Mesendoderm (in vitro differentiated cells): ENCODE measurements at regions not wholly inside any gene's neighbourhood (a gene's known extent, or its start where the extent isn't known, plus 50 kb on each side); places are given as distances from the start of the nearest gene placed in this dataset.
A peak's percentile ranks its signal among the peaks of the same experiment; 100 is the strongest.

Source experiments
- DNase-seq: peaks from one replicate; pipeline ENCODE4 v3.0.0; 2013
- H2AK5ac ChIP-seq: 2 replicates; pipeline ENCODE4 v1.6.1; 2013; ENCODE audit warnings: low read length, inconsistent platforms
- H2BK120ac ChIP-seq: 2 replicates; pipeline ENCODE4 v1.6.1; 2013; ENCODE audit warnings: low read depth, mild to moderate bottlenecking, low read length, moderate library complexity, mixed read lengths
- H2BK15ac ChIP-seq: replicated peaks from 2 replicates; pipeline ENCODE4 v1.6.1; 2013; ENCODE audit warnings: low read depth, mild to moderate bottlenecking, moderate library complexity
- H2BK5ac ChIP-seq: 2 replicates; pipeline ENCODE4 v1.6.1; 2013; ENCODE audit warnings: low read length, inconsistent platforms
- H3K18ac ChIP-seq: 2 replicates; pipeline ENCODE4 v1.6.1; 2013; ENCODE audit warnings: mild to moderate bottlenecking, low read length, mixed read lengths
- H3K23ac ChIP-seq: one replicate; pipeline ENCODE4 v1.6.1; 2013; ENCODE audit warnings: low read length
- H3K27ac ChIP-seq: 2 replicates; pipeline ENCODE4 v1.5.1; 2013; ENCODE audit warnings: low read depth, mild to moderate bottlenecking, inconsistent platforms, low read length, moderate library complexity
- H3K27me3 ChIP-seq: 2 replicates; pipeline ENCODE4 v1.6.1; 2013; ENCODE audit warnings: low read length, control low read depth, mild to moderate bottlenecking, inconsistent platforms; ENCODE audit not compliant: insufficient read depth, poor library complexity
- H3K36me3 ChIP-seq: 2 replicates; pipeline ENCODE4 v1.6.1; 2013; ENCODE audit warnings: low read length, inconsistent platforms; ENCODE audit not compliant: control insufficient read depth, insufficient read depth
- H3K4ac ChIP-seq: one replicate; pipeline ENCODE4 v1.6.1; 2013; ENCODE audit warnings: low read depth, mild to moderate bottlenecking, low read length, moderate library complexity
- H3K4me1 ChIP-seq: 2 replicates; pipeline ENCODE4 v1.6.1; 2013; ENCODE audit warnings: low read depth, low read length, inconsistent platforms; ENCODE audit not compliant: control insufficient read depth
- H3K4me2 ChIP-seq: 2 replicates; pipeline ENCODE4 v1.6.1; 2013; ENCODE audit warnings: low read length
- H3K4me3 ChIP-seq: 2 replicates; pipeline ENCODE4 v1.5.1; 2013; ENCODE audit warnings: mild to moderate bottlenecking, low read length
- H3K56ac ChIP-seq: one replicate; pipeline ENCODE4 v1.6.1; 2013; ENCODE audit warnings: low read length
- H3K79me1 ChIP-seq: 2 replicates; pipeline ENCODE4 v1.6.1; 2013; ENCODE audit warnings: low read length, inconsistent platforms
- H3K79me2 ChIP-seq: 2 replicates; pipeline ENCODE4 v1.6.1; 2013; ENCODE audit warnings: mild to moderate bottlenecking, low read length; ENCODE audit not compliant: control insufficient read depth, insufficient read depth
- H3K9ac ChIP-seq: 2 replicates; pipeline ENCODE4 v1.6.1; 2013; ENCODE audit warnings: low read length, inconsistent platforms
- H4K5ac ChIP-seq: one replicate; pipeline ENCODE4 v1.6.1; 2013; ENCODE audit warnings: low read length
- H4K8ac ChIP-seq: one replicate; pipeline ENCODE4 v1.6.1; 2013; ENCODE audit warnings: low read depth, mild to moderate bottlenecking, control low read depth, low read length, moderate library complexity
- WGBS: extraction: QIAGEN DNeasy Blood & Tissue Kit; methylation state at CpG from one replicate; pipeline ENCODE4 v1.1.7; 2013; ENCODE audit warnings: low lambda C conversion rate, missing lambda C conversion rate; ENCODE audit not compliant: insufficient coverage; ENCODE audit errors: extremely low coverage; 5-methylcytosine and 5-hydroxymethylcytosine counted together

DNA sequence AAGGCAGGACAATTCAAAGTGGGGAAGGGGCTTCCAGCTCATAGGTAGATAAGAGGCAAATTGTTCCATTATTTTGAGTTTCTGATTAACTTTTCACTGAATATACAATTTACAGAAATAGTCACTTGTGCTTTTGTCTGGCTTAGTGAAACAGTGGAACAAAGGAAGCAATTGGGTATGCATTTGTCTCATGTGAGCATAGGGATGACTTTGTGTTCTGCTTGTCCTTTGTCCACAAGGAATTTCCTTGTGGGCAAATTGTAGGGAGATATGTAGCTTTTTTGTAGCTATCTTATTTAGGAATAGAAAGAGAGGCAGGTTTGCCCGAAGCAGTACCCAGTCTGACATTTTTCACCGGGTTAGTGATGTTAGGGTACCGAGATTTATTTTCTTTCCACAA, 1224.8 kb downstream of the SLITRK1 start:
- Histone ChIP-seq H3K9ac (no peak overlapping the region), H3K18ac (no peak overlapping the region), H3K56ac (no peak overlapping the region), H3K79me2 (no peaks in the 10 kb centered on the region), H3K36me3 (no peaks in the 10 kb centered on the region), H3K4ac (no peak overlapping the region), H3K79me1 (no peaks in the 10 kb centered on the region), H3K4me2 (no peak overlapping the region), H2BK120ac (no peak overlapping the region), H2BK5ac (no peak overlapping the region), H3K27ac (no peak overlapping the region), H2AK5ac (no peak overlapping the region), H3K4me3 (no peak overlapping the region), H3K27me3 (no peaks in the 10 kb centered on the region), H3K23ac (no peak overlapping the region), H4K8ac (no peak overlapping the region), H3K4me1 (no peaks in the 10 kb centered on the region), H4K5ac (no peak overlapping the region), H2BK15ac (no peak overlapping the region)
- WGBS = no CpG with 5 or more reads among the region's 3 CpGs
- no peak for DNase-seq

DNA sequence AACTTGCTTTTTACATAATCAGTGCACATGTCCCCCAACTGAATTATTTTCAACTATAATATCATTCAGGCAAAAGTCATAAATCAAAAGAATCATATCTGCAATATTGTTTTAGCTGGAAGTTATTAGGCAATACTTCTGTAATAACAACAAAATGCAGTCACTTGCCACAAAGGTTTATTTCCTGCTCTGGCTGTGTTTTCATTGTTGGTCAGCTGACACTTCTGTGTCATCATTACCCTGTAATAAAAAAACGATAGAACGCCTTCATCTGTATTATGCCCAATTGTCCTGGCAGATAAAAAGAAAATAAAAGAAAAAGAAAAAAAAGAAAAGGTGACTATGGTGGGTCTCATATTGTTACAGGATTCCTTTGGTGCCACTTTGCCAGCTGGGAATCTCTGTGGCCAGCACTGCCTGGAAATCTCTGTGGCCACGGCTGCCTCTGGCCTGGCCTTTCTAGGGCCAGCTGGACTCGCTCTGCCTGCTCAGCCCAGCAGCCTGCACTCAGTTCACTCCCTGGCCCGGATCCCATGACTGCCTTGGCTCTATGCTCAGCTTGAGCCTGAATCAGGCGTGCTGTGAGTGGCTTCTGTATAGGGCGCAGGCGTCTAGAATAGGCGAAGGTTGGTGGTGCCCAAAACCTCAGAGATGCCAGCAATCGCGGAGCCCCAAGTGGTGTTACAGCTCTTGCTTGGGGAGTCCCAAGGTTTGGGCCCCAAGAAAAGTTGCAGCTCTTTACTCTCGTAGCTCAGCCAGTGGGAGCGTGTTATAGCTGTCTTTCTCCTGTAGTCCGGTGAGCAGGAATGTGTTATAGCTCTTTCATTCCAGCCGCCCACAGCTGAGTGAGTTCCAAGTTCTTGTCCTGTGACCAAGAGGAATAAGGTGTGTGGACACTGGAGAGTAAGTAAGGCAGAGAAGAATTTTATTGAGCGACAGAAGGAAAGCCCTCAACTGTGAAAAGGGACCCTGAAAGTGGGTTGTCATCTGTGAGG, 1227.1 kb downstream of the SLITRK1 start:
- Histone ChIP-seq H3K36me3 (no peaks in the 10 kb centered on the region), H3K27me3 (no peaks in the 10 kb centered on the region), H4K5ac (no peak overlapping the region), H3K4ac (no peak overlapping the region), H2BK5ac (no peak overlapping the region), H3K79me1 (no peaks in the 10 kb centered on the region), H3K9ac (no peak overlapping the region), H3K79me2 (no peaks in the 10 kb centered on the region), H3K56ac (no peak overlapping the region), H3K27ac (no peak overlapping the region), H3K4me1 (no peaks in the 10 kb centered on the region), H4K8ac (no peak overlapping the region), H3K18ac (no peak overlapping the region), H3K4me3 (no peak overlapping the region), H3K4me2 (no peak overlapping the region), H2BK120ac (no peak overlapping the region), H2AK5ac (no peak overlapping the region), H3K23ac (no peak overlapping the region), H2BK15ac (no peak overlapping the region)
- WGBS = no CpG with 5 or more reads among the region's 16 CpGs
- DNase-seq = no peak

DNA sequence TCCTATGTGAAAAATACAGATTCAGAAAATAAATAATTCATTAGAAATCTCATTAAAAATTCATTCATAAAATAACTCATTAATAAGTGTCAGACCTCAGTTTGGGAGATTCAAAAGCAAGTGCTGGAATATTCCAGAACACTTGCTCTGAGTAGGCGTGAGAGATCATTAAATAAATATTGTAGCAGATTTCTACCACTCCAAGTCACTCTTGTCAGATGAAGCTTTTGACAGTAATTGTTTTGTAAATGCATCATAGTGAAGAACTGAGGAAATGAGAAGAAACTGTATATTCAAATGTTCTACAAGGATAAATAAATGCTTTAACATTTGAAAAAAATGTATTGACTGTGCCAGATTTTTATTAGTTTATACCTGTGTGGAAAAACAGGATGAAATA, 1228.1 kb downstream of the SLITRK1 start:
- no peak overlapping the region for H3K23ac ChIP-seq
- DNase-seq = no peak
- no peak overlapping the region for H3K56ac ChIP-seq
- H3K79me2 ChIP-seq = no peaks in the 10 kb centered on the region
- WGBS = no CpG with 5 or more reads among the region's 1 CpG
- H3K4me1 ChIP-seq = no peaks in the 10 kb centered on the region
- H3K27ac ChIP-seq = no peak overlapping the region
- H2BK5ac ChIP-seq = no peak overlapping the region
- no peaks in the 10 kb centered on the region for H3K27me3 ChIP-seq
- H3K18ac ChIP-seq = no peak overlapping the region
- no peaks in the 10 kb centered on the region for H3K79me1 ChIP-seq
- H2AK5ac ChIP-seq = no peak overlapping the region
- no peaks in the 10 kb centered on the region for H3K36me3 ChIP-seq
- H3K9ac ChIP-seq = no peak overlapping the region
- H4K5ac ChIP-seq = no peak overlapping the region
- no peak overlapping the region for H3K4me3 ChIP-seq
- H3K4me2 ChIP-seq = no peak overlapping the region
- no peak overlapping the region for H4K8ac ChIP-seq
- no peak overlapping the region for H2BK120ac ChIP-seq
- no peak overlapping the region for H2BK15ac ChIP-seq
- H3K4ac ChIP-seq = no peak overlapping the region

DNA sequence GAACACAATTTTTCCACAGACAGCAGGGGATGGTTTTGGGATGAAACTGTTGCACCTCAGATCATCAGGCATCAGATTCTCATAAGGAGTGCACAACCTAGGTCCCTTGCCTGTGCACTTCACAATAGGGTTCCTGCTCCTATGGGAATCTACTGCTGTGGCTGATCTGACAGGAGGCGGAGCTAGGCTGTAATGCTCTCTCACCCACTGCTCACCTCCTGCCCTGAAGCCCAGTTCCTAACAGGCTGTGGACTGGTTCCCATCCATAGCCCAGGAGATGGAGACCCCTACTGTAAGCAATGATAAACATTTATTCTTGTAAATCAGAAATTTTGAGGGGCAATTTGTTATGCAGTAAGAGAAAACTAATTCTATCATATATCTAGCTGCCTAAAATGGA, 1234.7 kb downstream of the SLITRK1 start:
- no CpG with 5 or more reads among the region's 1 CpG for WGBS
- DNase-seq = peak; percentile 48
- no peak overlapping the region for H3K56ac ChIP-seq
- no peak overlapping the region for H2AK5ac ChIP-seq
- no peaks in the 10 kb centered on the region for H3K79me1 ChIP-seq
- H3K4me3 ChIP-seq = no peak overlapping the region
- no peaks in the 10 kb centered on the region for H3K79me2 ChIP-seq
- no peaks in the 10 kb centered on the region for H3K4me1 ChIP-seq
- H2BK15ac ChIP-seq = no peak overlapping the region
- no peak overlapping the region for H3K23ac ChIP-seq
- no peak overlapping the region for H3K4me2 ChIP-seq
- H3K27me3 ChIP-seq = no peaks in the 10 kb centered on the region
- H3K9ac ChIP-seq = no peak overlapping the region
- no peak overlapping the region for H4K5ac ChIP-seq
- no peak overlapping the region for H3K18ac ChIP-seq
- H3K4ac ChIP-seq = no peak overlapping the region
- H3K27ac ChIP-seq = no peak overlapping the region
- H3K36me3 ChIP-seq = no peaks in the 10 kb centered on the region
- no peak overlapping the region for H4K8ac ChIP-seq
- no peak overlapping the region for H2BK5ac ChIP-seq
- H2BK120ac ChIP-seq = no peak overlapping the region

DNA sequence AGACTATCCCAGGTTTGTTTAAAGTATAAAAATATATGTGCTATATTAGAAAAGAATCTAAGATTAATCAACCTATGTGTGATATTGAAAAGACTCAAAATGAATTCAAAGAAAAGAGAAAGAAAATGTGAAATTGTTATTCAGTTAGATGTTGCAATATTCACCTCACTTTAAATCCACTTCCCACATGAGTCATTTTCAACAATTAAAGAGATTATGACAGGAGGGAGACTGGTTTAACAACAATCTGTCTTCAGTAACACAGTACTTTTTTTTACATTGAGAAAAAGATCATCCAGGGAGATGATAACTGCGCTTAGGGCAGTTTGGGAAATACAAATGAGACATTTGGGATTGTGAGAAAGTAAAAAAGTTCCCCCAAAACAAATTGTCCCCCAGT, 1246.2 kb downstream of the SLITRK1 start:
- H3K79me2 ChIP-seq = no peaks in the 10 kb centered on the region
- no peak overlapping the region for H3K27ac ChIP-seq
- H3K79me1 ChIP-seq = no peaks in the 10 kb centered on the region
- no peak overlapping the region for H3K4me2 ChIP-seq
- H4K8ac ChIP-seq = no peak overlapping the region
- DNase-seq = no peak
- no peaks in the 10 kb centered on the region for H3K4me1 ChIP-seq
- H3K36me3 ChIP-seq = no peaks in the 10 kb centered on the region
- H3K9ac ChIP-seq = no peak overlapping the region
- no peaks in the 10 kb centered on the region for H3K27me3 ChIP-seq
- no peak overlapping the region for H2BK5ac ChIP-seq
- no peak overlapping the region for H4K5ac ChIP-seq
- H3K23ac ChIP-seq = no peak overlapping the region
- no peak overlapping the region for H3K18ac ChIP-seq
- H3K4ac ChIP-seq = no peak overlapping the region
- no peak overlapping the region for H3K4me3 ChIP-seq
- no peak overlapping the region for H2BK120ac ChIP-seq
- no peak overlapping the region for H3K56ac ChIP-seq
- H2BK15ac ChIP-seq = no peak overlapping the region
- no peak overlapping the region for H2AK5ac ChIP-seq
- WGBS = no CpG with 5 or more reads among the region's 1 CpG
